NCI-H1436 (cell line): ENCODE measurements at regions not wholly inside any gene's neighbourhood (a gene's known extent, or its start where the extent isn't known, plus 50 kb on each side); places are given as distances from the start of the nearest gene placed in this dataset.

Experiments used
- DNase-seq: peaks from one replicate; lab custom pipeline; 2025; lab: John Stamatoyannopoulos, UW

- DNase-seq = no peak
Observed at GRCh38 chr2:105570326-105570725, 171.5 kb upstream of the FHL2 start.

- DNase-seq = no peak
Observed at GRCh38 chr2:105569606-105570005, 170.8 kb upstream of the FHL2 start.

GRCh38 chr2:105567996-105568494 is 169.2 kb upstream of the FHL2 start:
- DNase-seq = no peak

GRCh38 chr2:105563000-105563719 is 164.3 kb upstream of the FHL2 start:
- DNase-seq = no peak

- no peak for DNase-seq
Observed at GRCh38 chr2:105561401-105561800, 162.6 kb upstream of the FHL2 start.

GRCh38 chr2:105560157-105560556 is 161.3 kb upstream of the FHL2 start:
- DNase-seq = no peak

GRCh38 chr2:105557021-105557920 is 158.4 kb upstream of the FHL2 start:
- no peak for DNase-seq

GRCh38 chr2:105556366-105556765 is 157.5 kb upstream of the FHL2 start:
- DNase-seq = no peak

- no peak for DNase-seq
Observed at GRCh38 chr2:105554235-105554634, 155.4 kb upstream of the FHL2 start.

- no peak for DNase-seq
Observed at GRCh38 chr2:105553538-105554196, 154.8 kb upstream of the FHL2 start.

GRCh38 chr2:105546628-105546974 is 147.8 kb upstream of the FHL2 start:
- no peak for DNase-seq

GRCh38 chr2:105545730-105546627 is 147.1 kb upstream of the FHL2 start:
- DNase-seq = peak; percentile 65

- DNase-seq = peak; percentile 1
Observed at GRCh38 chr2:105544591-105545377, 145.9 kb upstream of the FHL2 start.

- DNase-seq = no peak
Observed at GRCh38 chr2:105541189-105542050, 142.6 kb upstream of the FHL2 start.

GRCh38 chr2:105540642-105541041 is 141.8 kb upstream of the FHL2 start:
- no peak for DNase-seq

- DNase-seq = no peak
Observed at GRCh38 chr2:105539331-105539730, 140.5 kb upstream of the FHL2 start.

GRCh38 chr2:105538840-105539239 is 140.0 kb upstream of the FHL2 start:
- no peak for DNase-seq

GRCh38 chr2:105537920-105538319 is 139.1 kb upstream of the FHL2 start:
- DNase-seq = no peak

GRCh38 chr2:105537466-105537865 is 138.6 kb upstream of the FHL2 start:
- DNase-seq = no peak

GRCh38 chr2:105536175-105536574 is 137.3 kb upstream of the FHL2 start:
- DNase-seq = no peak
